ENCODE measurements at regions not wholly inside any gene's neighbourhood (a gene's known extent, or its start where the extent isn't known, plus 50 kb on each side); places are given as distances from the start of the nearest gene placed in this dataset.

DNA sequence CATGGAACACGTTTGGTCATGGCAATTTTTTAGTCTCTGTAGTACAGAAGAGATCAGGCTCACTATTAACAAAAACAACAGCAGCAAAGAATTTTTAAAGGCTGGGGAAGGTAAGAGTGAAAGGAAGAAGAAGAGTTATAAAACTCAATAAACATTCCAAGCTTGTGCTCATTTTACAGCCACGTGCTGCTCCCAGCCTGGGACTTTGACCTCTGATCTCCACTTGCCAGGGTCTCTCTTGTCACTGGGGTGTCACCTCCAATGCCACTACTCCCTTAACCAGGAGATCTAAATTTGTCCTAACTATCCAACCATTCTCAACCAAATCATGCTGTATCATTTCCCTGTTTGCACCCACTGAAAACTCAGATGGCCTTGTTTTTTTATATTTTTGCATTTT lies 605.1 kb downstream of the VRK1 start (continued):
- TF ChIP-seq ZNF772 (CRISPR knock-in tag; IDR thresholded peaks at IDR 0.05), result no peak

DNA sequence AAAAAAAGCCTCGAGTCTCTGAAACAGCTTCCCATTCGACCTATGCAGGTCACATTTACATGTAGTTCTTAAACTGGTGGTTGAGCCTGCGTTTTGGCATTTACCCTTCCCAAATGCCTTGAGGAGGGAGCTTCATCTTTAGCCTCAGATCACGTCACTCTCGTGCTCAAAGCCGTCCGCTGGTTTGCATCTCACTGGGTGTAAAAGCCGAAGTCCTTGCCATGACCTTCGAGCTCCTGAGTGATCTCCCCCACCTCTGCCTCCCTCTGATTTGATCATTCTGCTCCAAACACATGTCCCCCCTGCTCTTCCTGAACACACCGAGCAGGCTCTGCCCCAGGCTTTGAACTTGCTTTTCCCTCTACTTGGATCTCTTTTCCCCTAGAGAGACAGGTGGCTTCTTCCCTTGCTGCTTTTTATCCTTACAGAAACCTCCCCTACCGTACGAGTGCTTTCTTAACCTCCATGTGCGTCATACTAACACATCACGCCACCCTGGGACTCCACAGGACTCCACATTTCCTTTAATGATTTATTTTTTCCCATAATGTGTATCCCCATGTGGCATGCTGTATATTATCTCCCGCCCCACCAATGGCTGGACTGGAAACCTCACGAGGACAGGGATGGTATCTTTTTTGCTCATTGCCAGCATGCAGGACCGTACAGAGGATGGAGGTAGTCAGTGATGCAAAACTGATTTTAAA lies 610.7 kb downstream of the VRK1 start:
- DNase-seq (ENCODE audit: low spot score) (no peak), ATAC-seq (no peak), FAIRE-seq (no peak)
- no peak overlapping the region for H2AFZ ChIP-seq (ENCODE audit: low read length)
- H3K9me3 ChIP-seq (ENCODE audit: low read length), result no peaks in the 10 kb centered on the region
- H3K36me3 ChIP-seq (replicated peaks in 1 of 2; ENCODE audit: control insufficient read depth in 1 of 2, insufficient read depth in 2 of 2, low read length in 2 of 2), result no peaks in the 10 kb centered on the region
- WGBS (ENCODE audit: low lambda C conversion rate), result 4% methylated on average over 17 of the region's 17 CpGs
- no peak overlapping the region for H3K27ac ChIP-seq (ENCODE audit: extremely low read length, insufficient read depth, low read length)
- H3K4me3 ChIP-seq (replicated peaks in 1 of 3; ENCODE audit: insufficient read depth in 1 of 3, low read depth in 2 of 3, low read length in 3 of 3), result no peak overlapping the region
- intact Hi-C loops (cut with micrococcal nuclease; ENCODE audit: unreplicated experiment), result no loop called here
- no peaks in the 10 kb centered on the region for H4K20me1 ChIP-seq (ENCODE audit: insufficient read depth, low read length)
- no peaks in the 10 kb centered on the region for H3K79me2 ChIP-seq (ENCODE audit: insufficient read depth, low read length)
- in situ Hi-C loops (cut with HindIII; ENCODE audit: extremely low pct_ligation_motif_present, low pct_unique_long_range_greater_than_20kb), result no loop called here
- H3K27me3 ChIP-seq (ENCODE audit: control insufficient read depth in 1 of 2, insufficient read depth in 2 of 2, low read length in 2 of 2), result no peaks in the 10 kb centered on the region; a peak in 1 of 5 replicates
- TF ChIP-seq, protein P1, sequence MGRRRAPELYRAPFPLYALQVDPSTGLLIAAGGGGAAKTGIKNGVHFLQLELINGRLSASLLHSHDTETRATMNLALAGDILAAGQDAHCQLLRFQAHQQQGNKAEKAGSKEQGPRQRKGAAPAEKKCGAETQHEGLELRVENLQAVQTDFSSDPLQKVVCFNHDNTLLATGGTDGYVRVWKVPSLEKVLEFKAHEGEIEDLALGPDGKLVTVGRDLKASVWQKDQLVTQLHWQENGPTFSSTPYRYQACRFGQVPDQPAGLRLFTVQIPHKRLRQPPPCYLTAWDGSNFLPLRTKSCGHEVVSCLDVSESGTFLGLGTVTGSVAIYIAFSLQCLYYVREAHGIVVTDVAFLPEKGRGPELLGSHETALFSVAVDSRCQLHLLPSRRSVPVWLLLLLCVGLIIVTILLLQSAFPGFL (CRISPR knock-in tag; IDR thresholded peaks at IDR 0.05), result no peak
- TF ChIP-seq ZNF703 (CRISPR knock-in tag; IDR thresholded peaks at IDR 0.05; ENCODE audit: borderline replicate concordance) (no peak), MAFF (IDR thresholded peaks at IDR 0.05; ENCODE audit: low read depth, low read length) (no peak), ZNF878 (CRISPR knock-in tag; IDR thresholded peaks at IDR 0.05) (no peak), ZMYM4 (CRISPR knock-in tag; IDR thresholded peaks at IDR 0.05) (no peak)
- TF ChIP-seq, protein P2, sequence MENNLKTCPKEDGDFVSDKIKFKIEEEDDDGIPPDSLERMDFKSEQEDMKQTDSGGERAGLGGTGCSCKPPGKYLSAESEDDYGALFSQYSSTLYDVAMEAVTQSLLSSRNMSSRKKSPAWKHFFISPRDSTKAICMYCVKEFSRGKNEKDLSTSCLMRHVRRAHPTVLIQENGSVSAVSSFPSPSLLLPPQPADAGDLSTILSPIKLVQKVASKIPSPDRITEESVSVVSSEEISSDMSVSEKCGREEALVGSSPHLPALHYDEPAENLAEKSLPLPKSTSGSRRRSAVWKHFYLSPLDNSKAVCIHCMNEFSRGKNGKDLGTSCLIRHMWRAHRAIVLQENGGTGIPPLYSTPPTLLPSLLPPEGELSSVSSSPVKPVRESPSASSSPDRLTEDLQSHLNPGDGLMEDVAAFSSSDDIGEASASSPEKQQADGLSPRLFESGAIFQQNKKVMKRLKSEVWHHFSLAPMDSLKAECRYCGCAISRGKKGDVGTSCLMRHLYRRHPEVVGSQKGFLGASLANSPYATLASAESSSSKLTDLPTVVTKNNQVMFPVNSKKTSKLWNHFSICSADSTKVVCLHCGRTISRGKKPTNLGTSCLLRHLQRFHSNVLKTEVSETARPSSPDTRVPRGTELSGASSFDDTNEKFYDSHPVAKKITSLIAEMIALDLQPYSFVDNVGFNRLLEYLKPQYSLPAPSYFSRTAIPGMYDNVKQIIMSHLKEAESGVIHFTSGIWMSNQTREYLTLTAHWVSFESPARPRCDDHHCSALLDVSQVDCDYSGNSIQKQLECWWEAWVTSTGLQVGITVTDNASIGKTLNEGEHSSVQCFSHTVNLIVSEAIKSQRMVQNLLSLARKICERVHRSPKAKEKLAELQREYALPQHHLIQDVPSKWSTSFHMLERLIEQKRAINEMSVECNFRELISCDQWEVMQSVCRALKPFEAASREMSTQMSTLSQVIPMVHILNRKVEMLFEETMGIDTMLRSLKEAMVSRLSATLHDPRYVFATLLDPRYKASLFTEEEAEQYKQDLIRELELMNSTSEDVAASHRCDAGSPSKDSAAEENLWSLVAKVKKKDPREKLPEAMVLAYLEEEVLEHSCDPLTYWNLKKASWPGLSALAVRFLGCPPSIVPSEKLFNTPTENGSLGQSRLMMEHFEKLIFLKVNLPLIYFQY (CRISPR knock-in tag; IDR thresholded peaks at IDR 0.05; ENCODE audit: borderline replicate concordance), result no peak
- H3K4me1 ChIP-seq (ENCODE audit: insufficient read depth, low read length), result no peaks in the 10 kb centered on the region
- H3K9ac ChIP-seq (ENCODE audit: insufficient read depth, low read depth, low read length), result no peak overlapping the region
- H3K4me2 ChIP-seq (ENCODE audit: low read depth, low read length), result no peak overlapping the region
- ChIA-PET CTCF (ENCODE audit: low intra/inter-chr PET ratio, low total read pairs) (no interaction called here), POLR2A (no interaction called here)
- no TSS peak for BruUV-seq (replicated peaks)

Measured in HepG2 (cell line).